ENCODE measurements at regions not wholly inside any gene's neighbourhood (a gene's known extent, or its start where the extent isn't known, plus 50 kb on each side); places are given as distances from the start of the nearest gene placed in this dataset.

DNA sequence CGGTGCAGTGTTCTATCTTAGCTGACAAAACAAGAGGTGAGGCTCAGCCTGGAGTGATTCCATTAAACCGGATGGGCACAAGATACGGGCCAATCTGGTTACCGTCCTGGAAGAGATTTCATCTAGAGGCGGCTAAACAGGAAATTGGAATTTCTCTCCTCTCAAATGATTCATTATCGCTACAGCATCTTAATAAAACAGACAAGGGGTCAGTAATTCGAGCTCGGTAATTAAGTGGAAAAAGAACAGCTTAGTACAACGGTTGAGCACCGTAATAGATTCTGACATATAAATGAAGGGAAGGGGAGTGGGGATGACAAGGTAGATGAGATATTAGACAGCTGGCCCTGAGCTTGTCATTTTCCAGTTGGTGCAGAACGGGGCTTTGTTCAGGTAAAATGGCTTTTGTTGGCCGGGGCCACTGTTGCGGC, 137.2 kb downstream of the EDN3 start:
- no peak for DNase-seq

DNA sequence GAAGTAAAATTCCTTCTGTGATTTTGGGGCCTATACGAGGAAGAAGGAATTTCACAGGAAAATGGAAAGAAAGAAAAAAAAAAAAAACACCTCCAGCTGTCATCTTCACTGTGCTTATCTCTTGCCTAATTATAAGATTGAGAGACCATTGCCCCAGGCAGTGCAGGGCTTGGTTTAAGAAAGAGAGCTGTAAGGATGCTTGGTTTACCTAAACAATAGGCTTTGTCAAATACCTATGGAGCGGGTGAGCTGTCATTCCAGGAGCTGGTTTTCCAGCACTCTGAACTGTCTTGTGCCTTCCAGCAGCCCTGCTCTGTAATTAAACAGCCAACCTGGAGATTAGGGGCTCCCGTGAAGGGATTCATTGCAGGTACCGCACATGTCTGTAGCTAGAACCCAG, 137.8 kb downstream of the EDN3 start:
- peak; percentile 29 for DNase-seq

DNA sequence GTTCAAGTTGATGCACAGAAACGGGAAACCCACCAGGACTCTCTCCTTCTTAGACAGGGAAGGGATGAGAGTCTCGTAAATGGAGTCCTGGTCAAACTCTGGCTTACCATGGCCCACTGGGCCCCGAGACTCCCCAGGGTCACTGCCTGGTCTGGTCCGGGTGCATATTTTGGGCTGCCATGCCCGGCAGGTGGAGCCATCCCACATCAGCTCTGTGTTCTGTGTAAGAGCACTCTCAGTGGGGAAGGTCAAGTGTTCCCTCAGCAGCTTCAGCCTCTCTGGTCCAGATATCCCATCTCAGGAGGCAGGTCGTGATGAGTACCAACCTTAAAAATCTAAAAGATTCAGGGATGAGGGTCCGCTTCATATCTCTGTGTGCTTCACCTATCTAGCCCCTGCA, 138.8 kb downstream of the EDN3 start:
- no peak for DNase-seq

DNA sequence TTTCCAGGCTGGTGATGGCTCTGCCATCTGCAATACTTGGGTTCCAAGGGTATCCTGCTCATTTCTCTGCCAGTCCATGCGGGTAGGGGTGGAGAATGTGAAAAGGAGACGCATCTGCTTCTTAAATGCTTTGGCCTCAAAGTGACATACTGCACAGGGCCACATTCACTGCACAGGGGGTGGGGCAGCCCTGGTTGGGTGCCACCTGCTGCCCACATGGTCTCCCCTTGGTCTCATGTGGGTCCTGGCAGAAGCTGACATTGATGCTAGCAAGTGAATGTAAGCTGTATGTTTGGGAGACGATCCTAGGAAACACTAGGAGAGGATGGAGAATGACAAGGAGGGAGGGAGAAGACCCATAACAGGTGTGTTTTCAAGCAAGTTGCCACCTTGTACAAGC, 140.9 kb downstream of the EDN3 start:
- DNase-seq, result peak; percentile 57

DNA sequence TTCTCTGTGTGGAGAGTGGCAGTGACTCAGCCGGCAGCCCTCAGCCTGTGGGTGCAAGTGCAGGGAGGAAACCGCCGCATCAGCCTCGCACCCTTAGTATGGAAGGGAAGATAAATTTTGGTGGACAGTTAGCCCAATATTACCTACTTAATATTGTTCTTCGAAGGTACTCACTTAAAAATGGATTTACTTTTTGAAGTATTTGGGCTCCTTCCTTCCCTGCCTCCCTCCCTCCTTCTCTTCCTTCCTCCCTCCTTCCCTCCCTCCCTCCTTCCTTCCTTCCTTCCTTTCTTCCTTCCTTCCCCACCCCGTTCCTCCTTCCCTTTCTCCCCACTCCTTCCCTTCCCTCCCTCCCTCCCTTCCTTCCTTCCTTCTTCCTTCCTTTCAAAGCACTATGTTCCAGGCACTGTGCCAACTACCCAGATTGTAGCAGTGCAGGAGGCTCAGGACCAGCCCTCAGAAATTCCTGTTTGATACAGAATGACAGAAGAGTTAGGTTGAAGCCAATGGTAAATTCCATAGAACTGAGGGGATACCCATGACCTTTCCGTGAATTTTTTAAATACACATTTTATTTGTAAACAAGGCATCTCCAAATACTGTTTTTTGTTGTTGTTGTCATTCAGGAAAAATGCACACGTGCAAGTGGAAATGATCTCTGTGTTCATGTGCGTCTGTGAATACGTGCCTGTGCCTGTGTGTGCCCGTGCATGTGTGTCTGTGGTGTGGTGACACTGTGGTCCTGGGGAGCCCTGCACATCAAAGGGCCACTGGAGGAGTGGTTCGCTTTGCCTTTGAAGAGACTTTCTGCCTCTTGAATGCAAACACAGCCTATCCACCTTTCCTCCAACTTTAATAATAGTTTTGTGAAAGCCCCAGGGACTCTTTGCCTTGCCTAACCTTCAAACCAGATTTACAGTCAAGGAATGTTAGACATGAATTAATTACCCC, 141.7 kb downstream of the EDN3 start:
- peak; percentile 88 for DNase-seq

DNA sequence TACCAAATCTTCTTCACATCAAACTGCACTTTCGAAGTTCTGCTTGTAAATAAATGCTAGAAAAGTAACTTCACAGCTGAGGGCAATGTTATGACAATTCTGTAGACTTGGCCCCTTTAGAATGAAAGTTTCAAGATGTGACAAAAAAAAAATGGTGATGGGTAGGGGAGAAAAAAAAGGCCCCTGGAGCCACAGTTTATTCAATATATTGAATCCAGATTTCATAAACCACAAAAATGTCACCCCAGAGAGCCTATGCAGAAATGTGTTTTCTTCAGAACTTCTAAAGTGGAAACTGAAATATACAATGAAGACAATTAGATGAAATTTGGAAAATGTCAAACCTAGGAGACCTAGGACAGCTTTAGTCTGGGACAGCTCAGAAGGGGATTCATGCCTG, 143.1 kb downstream of the EDN3 start:
- no peak for DNase-seq

DNA sequence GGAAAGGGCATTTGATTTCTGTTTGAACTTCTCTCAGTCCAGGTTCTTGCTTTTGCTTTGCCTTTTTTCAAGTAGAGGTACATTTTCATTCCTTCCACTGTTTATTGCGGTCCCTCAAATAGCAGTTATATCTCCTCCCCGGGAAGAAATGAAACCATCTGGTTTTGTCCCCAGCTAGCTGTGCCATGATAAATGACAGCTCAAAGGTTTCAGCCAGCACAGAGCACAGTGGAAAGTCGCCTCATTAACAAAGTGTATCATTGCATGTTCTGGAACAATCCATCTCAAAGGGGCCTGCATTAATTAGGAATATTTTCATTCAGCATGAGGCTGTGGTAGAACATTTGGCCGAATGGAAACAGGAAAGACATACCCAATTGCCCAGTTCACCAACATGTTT, 146.0 kb downstream of the EDN3 start:
- DNase-seq, result no peak

DNA sequence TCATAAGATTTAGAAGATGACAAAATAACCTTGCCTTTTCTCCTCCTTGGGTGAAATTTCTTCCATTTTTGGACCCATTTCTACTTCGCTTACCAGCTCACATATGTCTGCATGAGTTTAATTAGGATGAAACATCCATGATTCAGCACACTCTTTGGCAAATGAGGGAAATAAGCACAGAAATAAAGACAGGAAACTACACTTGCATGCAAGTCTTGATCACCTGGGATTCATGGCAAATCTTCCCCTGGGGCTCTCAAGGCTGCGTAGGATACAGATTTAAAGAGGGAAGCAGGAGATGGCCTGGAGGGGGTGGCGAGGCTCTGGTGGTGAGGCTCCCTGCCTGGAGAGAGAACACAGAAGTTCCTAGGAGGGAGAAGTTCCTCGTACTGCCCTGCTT, 147.8 kb downstream of the EDN3 start:
- DNase-seq, result no peak

DNA sequence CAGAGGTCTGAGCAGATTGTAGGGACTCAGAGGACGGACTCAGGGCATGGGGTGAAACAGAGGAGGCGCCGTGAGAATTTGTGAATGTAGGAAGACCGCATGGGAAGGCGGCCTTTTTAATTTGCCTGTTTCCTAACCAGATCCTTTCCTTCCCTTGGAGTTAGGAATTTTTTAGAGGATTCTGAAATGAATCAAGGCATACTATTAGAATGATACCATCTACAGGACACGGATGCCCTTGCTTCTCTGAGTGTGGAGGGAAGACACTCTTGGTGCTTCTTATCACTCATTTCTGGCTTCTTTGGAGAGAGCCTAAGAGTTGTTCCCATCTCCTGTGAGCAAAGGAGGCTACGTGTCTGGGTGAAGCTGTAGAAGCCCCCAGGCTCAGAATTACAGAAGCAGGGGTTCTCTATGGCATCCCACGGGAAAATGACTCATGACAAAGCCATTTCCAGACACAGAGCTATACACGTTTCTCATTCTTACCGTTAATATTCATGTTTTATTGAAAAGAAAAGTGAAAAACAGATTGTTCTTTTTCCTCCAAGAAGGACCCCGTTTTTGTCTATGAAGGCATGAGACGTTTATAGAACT, 148.5 kb downstream of the EDN3 start:
- DNase-seq, result no peak

DNA sequence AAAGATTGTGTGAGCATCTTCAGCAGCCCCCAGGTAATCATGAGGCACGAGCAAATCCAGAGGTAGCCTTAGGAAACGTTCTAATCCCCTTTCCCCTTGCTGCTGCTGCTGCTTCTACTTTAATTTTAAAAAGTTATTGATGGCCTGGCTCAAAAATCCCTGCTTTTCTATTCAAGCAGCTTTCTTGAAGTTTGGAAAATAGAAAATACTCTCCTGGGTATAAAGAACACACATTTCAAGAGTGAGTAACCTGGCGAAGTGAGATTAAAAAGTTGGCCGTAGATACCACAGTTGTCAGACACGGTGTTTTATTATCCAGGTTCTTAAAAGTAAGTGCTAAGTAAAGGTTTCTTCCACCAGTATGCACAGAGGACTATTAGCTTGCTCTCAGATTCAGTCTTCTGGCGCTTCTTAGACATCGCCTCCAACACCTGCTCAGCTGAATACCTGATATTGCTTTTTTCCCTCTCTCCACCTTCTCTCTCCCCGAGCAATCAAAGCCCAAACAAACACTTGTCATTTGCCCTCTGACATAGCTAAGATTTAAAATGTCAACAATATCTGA, 150.7 kb downstream of the EDN3 start:
- DNase-seq, result peak; percentile 33

DNA sequence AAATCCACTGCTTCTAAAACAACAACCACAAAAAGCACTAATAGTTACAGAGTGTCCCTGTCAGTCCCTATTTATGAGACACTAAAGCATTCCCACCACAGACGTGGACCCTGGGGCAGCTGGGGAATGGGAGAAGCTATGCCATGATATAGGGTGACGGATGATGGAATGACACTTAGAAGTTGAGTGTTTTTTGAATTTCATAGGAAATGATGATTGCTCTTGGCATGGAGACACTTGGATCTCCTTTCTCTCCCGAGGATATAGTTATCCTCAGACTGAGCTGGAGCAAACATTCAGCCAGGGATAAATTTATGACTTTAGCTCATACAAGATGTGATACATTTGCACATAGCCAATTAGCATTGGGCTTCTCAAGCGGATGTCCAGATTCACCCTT, 151.2 kb downstream of the EDN3 start:
- no peak for DNase-seq

DNA sequence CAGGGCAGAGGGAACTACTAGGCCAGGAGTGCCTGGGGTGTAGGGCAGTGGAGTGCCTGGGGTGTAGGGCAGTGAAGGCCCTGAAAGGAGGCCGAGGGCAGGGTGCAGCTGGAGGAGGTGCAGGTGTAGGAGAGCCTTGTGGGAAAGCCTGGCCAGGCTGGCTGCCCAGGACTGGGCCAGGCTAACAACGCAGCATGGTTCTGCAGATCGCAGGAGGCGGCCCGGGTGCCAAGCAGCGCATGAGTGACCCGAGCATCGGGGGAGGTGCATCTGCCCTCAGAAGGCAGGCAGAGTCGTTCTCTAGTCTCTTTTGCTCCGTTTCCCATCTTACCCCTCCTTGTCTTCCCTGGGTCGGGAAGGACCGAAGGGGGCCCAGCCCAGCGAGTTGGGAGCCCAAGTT, 151.5 kb upstream of the PHACTR3 start:
- no peak for DNase-seq

DNA sequence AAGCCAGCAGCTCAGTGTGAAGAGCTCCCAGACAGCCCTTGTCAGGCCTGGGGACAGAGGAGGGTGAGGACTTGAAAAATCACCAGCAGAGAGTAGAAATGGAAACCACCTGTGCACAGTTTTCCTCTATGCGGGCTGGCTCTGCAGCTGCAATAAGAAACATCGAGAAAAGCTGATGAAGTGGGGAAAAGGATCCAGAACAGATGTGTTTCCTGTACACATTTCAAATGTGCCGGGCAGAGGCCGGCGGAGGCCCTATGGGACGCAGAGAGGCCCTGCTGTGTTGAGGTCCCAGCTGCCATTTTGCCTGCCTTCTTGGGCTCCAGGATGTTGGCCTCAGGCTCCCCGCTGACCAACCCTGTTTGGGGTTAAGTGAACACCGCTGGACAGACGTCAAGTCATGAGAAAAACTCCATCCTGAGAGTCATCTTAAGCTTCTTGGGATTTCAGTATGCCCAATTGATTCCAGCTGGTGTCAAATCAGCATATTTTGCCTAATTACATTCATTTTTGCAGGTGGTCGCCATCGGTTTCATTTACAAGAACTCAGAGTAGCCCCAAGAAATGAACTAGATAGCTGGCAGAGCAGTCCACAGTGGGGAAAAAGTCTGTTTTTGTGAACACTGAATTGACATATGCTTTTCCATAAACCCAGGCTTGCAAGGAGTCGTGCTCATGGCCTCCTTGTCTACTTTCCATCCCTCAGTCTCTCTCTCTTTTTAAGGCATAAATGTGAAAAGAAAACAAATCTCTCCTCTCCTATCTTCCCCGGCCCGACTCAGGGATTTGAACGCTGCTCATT, 150.4 kb upstream of the PHACTR3 start:
- no peak for DNase-seq

DNA sequence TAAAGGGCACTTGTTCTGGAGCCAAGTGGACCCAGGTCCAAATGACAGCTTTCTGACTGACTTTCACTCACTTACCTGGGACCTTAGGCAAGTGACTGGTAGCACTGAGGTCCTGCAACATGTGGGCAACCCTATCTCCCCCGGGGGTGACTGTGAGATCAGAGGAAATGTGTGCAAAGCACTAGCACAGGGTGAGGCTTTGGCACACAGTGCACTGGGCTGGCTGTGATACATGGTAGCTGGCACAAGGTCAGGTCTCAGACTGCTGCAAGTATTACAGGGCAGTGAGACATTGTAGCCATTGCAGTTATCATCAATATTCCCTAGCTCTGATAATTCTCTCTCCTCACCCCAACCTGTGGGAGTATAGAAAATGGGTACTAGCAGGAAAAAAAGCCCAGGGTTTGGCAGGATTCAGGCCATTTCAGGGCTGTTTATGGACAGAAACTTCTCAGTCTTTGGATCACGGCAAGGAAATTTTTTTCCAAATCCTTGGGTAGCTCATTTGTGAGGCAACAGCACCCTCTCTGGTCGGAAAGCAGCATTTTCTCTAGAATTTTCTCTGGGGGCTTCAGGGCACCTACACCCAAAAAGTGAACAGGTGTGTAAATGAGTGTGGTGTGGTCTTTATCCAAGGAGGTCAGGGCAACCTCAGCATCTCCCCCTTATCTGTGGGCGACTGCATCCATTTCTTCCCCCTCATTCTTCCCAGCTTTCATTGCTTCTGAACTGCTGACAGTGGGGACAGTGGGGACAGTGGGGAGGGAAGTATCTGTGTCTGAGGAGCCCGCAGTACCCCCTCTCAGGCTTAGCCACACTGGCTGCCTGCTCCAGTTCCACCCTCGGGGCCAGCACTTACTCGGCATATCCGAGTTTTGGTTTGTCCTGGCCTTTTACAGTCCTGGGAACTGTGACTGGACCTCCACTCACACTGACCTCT, 148.7 kb upstream of the PHACTR3 start:
- peak; percentile 74 for DNase-seq

DNA sequence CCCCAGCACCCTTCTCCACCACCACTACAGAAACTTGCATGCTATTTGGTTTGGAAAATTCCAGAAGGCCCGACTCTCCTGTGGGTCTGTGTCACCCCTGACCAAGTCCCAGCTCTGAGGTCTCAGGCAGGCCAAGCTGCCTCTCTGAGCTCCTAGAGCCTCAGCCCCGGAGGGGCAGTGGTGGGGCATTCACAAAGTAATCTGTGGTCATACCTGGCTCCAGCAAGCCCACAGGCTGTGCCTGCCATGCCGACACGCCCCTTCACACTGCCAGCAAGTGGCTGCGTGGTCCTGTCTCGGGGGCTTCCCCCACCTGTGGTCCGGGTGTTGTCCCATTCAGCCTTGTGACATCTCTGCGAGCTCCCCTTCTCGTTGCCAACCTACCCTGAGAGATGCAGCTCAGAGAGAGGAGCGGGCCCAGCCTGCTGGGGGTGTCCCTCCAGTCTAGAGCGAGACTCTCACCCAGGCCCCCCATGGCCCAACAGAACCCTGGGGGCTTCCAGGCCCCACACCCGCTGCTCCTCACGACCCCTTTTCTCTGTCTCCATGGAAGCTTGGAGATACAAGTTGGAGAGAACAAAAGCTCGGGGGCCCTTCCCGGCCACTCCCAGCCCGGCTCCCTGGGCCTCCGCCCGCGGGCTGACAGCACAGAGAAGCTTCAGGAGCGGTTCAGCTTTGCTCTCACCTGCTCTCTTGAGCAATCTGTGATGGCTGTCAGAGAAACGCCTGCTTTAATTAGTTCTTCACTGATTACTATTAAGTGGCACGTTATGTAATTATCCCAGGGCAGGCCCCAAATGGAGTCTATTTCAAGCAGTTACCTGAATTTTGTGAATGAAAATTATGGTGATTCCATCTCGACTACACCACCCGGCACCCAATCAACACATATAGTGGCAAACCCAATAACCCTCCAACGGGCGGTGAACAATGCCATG, 147.7 kb upstream of the PHACTR3 start:
- no peak for DNase-seq

DNA sequence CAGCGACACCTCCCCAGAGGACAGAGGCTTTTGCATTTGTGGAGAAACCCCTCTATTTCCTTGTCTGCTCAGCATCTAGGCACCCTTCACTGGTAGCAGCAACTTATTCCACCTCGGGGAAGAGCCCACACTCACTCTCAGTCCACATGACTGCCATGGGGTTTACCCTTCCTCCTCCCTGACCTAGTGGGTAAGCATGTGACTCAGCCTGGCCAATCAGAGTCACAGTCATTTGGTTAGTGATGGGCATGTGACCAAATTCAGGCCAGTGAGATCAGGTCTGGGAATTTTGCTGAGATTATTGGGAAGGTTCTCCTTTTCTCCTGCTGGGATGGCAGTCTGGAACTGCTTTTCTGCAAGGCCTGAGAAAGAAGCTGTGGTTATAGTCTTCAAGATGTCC, 145.7 kb upstream of the PHACTR3 start:
- DNase-seq, result no peak

DNA sequence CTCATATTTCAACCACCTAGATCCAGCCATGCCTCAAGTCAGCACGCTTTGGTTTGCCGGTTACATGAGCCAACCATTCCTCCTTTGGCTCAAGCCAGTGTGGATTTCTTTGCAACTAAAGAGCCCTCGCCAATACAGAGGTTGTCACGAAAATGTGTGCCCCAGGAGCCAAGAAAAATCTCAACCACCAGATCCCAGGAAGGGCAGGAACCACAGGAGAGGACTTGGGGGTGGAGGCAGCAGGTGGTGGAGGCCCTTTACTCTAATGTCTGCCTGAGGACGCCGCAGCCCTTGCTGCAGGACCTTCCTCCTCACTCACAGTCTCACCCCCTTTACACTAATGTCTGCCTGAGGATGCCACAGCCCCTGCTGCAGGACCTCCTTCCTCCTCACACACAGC, 144.8 kb upstream of the PHACTR3 start:
- no peak for DNase-seq

DNA sequence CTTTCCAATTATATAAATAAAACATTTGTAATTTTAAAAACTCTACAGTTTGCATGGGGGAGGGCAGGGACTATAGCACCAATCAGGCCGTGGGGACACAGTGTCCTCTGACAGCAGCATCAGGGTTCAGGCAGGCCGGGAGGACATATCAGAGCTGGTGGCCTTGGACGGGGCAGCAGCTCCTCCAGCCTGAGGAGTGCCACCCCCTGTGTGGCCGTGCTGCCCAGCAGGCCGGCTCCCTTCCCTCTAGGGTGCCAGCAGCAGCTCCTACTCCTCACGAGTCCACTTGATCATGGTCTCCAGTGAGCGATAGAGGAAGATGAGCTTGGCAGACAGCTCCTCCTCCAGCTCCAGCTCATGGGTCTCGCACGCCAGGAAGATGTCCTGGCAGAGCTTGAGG, 144.0 kb upstream of the PHACTR3 start:
- DNase-seq, result no peak

DNA sequence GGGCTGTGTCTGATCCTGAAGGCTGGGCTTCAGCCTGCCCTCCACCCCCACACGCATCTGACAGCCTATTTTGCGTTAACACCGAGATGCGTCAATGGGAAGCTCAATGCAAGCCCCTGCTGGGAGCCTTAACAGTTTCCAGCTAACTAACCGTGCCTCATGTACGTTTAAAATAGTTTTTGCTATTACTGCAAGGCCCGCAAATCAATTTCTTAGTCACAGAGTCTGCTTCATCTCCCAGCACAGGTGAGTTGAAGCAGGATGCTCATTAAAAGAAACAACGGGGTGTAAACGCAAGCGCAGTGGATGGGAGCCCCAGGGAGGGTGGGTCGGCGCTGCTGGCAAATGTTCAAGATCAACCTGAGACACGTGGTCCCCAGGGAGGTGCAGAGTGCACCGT, 142.8 kb upstream of the PHACTR3 start:
- DNase-seq, result no peak

DNA sequence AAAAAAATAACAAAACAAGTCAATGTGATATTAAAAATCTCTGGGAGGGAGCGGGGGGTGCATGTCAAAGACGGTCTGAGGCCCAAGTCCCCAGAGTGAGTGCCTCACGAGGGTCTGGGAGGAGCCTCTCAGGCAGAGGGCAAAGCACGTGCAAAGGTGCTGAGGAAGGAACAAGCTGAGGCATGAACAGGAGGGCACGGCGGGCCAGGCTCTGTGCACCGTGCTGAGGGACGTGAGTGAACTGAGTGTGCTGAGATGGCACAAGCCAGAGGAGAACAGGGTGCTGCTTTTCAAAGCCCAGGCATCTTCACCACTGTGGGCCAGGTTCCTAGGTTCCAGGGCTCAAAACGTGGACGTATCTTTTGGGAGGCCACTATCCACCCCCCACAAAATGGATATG, 142.1 kb upstream of the PHACTR3 start:
- no peak for DNase-seq

DNA sequence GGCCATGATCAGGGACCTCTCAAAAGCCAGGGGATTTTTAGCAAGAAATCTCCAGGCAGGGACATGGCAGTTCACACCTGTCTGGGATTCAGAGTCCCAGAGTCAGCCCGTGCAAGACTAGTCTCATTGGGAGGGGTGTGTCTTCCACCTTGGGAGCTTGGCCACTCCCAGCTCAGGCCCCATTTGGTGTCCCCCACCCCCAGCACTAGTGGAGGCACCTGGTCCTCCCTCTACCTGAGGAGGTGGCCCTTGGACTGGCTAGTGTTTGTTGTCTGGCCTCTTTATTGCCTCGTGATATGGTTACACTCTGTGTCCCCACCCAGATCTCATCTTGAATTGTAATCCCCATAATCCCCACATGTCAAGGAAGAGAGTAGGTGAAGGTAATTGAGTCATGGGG, 140.8 kb upstream of the PHACTR3 start:
- DNase-seq, result no peak

Measured in NCI-H2171 treated with DMSO at 0.1 percent for 48 hours (cell line).